ENCODE measurements at regions not wholly inside any gene's neighbourhood (a gene's known extent, or its start where the extent isn't known, plus 50 kb on each side); places are given as distances from the start of the nearest gene placed in this dataset.

DNA sequence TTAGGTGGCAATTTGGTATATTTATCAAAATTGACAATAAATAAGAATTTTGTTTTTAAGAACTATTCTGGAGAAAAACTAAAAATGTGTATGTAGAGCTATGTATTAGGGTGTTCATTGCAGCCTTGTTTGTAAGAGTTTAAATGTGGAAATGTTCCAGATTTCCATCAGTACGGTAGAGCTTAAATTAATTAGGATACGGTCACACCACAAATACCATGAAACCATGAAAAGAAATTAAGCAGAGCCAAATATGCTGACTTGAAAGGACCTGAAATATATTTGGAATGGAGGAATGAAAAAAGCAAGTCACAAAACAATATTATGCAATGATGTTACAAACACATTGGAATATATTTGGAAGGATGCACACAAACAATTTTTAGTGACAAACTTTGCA lies 64.6 kb downstream of the ACTBL2 start:
- H3K4me3 ChIP-seq = no peak overlapping the region
- no peak for DNase-seq
- TF ChIP-seq, protein P1, sequence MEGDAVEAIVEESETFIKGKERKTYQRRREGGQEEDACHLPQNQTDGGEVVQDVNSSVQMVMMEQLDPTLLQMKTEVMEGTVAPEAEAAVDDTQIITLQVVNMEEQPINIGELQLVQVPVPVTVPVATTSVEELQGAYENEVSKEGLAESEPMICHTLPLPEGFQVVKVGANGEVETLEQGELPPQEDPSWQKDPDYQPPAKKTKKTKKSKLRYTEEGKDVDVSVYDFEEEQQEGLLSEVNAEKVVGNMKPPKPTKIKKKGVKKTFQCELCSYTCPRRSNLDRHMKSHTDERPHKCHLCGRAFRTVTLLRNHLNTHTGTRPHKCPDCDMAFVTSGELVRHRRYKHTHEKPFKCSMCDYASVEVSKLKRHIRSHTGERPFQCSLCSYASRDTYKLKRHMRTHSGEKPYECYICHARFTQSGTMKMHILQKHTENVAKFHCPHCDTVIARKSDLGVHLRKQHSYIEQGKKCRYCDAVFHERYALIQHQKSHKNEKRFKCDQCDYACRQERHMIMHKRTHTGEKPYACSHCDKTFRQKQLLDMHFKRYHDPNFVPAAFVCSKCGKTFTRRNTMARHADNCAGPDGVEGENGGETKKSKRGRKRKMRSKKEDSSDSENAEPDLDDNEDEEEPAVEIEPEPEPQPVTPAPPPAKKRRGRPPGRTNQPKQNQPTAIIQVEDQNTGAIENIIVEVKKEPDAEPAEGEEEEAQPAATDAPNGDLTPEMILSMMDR (IDR thresholded peaks at IDR 0.05) = no peak
- TF ChIP-seq POLR2A (IDR thresholded peaks at IDR 0.05) = no peak
- WGBS, 4 donors = 93 to 96% (median 96%) methylated on average over 2 of the region's 2 CpGs
- H3K27ac ChIP-seq = no peak overlapping the region
- H3K4me1 ChIP-seq = peaks cover 0 to 14% (median 3%) of the 10 kb centered on the region in 12 donors
- intact Hi-C loops (cut with DNase I) = no loop called here
- H3K9me3 ChIP-seq = no peaks in the 10 kb centered on the region
- ATAC-seq = no peak
- no peaks in the 10 kb centered on the region for H3K27me3 ChIP-seq
- no peaks in the 10 kb centered on the region for H3K36me3 ChIP-seq

DNA sequence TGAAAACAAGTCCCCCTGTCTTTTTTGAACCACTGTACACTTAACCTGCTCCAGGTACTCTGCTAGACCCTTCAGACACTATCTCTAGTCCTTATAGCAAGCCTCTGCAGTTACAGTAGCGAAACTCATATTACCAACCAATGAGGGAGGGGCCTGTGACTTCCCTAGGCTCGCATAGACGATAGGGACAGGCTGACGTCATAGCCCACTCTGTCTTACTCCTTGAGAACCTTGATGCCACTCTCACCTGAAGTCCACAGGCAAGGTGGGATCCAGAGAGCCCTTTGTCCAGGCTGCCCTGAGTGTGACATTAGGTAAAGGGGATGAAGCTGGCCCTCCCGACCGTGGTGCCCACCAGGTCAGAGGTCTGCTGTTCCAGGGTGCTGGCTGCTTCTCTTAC lies 65.3 kb downstream of the ACTBL2 start:
- Histone ChIP-seq H3K27ac (no peak overlapping the region), H3K27me3 (no peaks in the 10 kb centered on the region), H3K4me3 (no peak overlapping the region), H3K9me3 (no peaks in the 10 kb centered on the region), H3K36me3 (no peaks in the 10 kb centered on the region), H3K4me1 (peaks cover 0 to 15% (median 3%) of the 10 kb centered on the region in 12 donors)
- intact Hi-C loops (cut with DNase I) = no loop called here
- TF ChIP-seq, protein P1 (IDR thresholded peaks at IDR 0.05) = no peak
- TF ChIP-seq POLR2A (IDR thresholded peaks at IDR 0.05) = no peak
- 92 to 100% (median 94%) methylated on average over 6 of the region's 6 CpGs for WGBS, 4 donors
- DNase-seq (no peak), ATAC-seq (peak in 1 of 4 donors; percentile 15)

DNA sequence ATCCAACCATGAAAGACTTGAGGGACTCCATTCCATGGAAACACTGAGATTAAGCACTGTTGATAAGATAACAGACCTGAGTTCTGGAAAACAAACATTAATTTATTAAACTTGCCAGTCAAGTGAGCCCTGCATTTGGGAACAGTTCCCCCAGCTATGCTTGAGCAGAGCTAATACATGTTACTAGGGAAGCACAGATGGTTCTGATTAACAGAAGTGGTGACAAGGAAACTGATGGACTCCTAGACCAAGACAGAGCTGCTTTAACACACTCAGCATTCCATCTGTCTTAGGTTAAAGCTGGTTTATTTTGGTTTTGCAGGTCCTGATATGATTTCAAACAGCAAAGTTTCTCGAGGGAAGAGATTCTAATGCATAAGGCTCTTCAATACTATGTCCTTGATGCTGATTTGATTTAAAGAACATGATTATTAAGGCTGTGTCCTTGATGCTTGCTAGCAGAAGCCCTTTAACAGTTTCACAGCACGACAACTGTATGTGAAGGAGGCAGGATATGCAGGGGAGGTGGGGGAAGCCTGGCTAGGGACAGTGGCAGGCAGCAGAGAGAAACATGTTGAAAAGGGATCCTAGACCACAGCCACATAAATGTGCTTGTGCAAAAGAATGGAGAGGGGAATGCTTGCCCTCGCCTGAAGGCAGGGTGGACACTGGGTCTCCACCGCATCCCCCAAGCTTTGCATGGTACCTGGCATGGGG lies 66.2 kb downstream of the ACTBL2 start:
- 59 to 63% (median 61%) methylated on average over 4 of the region's 4 CpGs for WGBS, 4 donors

DNA sequence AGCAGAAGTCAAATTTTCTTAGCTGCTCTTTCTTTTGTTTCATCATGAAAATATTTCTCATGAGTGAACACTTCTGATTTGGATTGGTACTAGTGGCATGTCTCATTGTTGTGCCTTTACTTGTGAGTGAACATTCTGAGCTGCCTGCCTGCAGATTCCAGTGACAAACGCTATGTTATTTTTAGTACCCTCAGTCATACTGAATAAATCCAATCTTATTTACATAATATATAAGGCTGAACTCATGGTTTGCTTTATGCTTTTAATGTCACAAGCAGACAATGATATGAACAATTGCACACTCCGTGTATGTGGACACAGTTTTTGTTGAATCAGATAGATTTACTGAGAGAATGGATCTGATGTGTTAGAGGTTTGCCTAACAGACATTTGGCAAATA lies 67.8 kb downstream of the ACTBL2 start:
- H3K9me3 ChIP-seq = no peaks in the 10 kb centered on the region
- peaks cover 0 to 36% (median 9%) of the 10 kb centered on the region in 12 donors for H3K4me1 ChIP-seq
- ATAC-seq (peak in 3 of 4 donors; percentile 43 to 75 (median 73)), DNase-seq (no peak)
- no peaks in the 10 kb centered on the region for H3K36me3 ChIP-seq
- 50 to 69% (median 56%) methylated on average over 2 of the region's 2 CpGs for WGBS, 4 donors
- intact Hi-C loops (cut with DNase I) = no loop called here
- no peak for TF ChIP-seq POLR2A (IDR thresholded peaks at IDR 0.05)
- TF ChIP-seq, protein P1 (IDR thresholded peaks at IDR 0.05) = no peak
- no peak overlapping the region for H3K4me3 ChIP-seq
- no peaks in the 10 kb centered on the region for H3K27me3 ChIP-seq
- peak overlapping the region in 4 of 12 donors; percentile 5 to 39 (median 26) for H3K27ac ChIP-seq

More for the DNA sequence above, 66.2 kb downstream of the ACTBL2 start:
- peak in 3 of 4 donors; percentile 59 to 68 (median 61) for ATAC-seq
- Histone ChIP-seq H3K4me1 (peaks cover 0 to 23% (median 4%) of the 10 kb centered on the region in 12 donors), H3K4me3 (no peak overlapping the region), H3K9me3 (no peaks in the 10 kb centered on the region), H3K36me3 (no peaks in the 10 kb centered on the region), H3K27ac (no peak overlapping the region), H3K27me3 (no peaks in the 10 kb centered on the region)
- intact Hi-C loops (cut with DNase I) = no loop called here
- DNase-seq = no peak
- TF ChIP-seq, protein P1 (IDR thresholded peaks at IDR 0.05) = no peak
- no peak for TF ChIP-seq POLR2A (IDR thresholded peaks at IDR 0.05)
